ENCODE measurements at regions not wholly inside any gene's neighbourhood (a gene's known extent, or its start where the extent isn't known, plus 50 kb on each side); places are given as distances from the start of the nearest gene placed in this dataset.

DNA sequence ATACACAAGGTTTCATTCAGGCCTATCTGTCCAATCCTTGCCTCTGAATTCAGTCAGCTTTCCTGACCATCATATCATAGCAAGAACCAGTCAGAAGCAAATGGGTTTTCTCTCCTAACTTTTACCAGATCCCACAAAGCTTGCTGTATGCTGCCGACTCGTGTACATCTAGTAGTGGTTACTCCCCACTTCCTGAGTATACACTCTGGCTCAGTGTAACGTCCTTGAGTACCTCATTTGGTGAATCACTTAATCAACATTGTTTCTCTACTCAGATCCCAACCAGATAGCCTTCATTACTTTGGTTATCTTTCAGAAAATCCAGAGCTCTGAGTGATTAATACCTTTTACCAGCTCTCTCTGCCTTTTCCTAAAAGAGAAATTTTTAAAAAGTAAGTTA is 728.2 kb downstream of the GALC start:
- TF ChIP-seq SIN3A (IDR thresholded peaks at IDR 0.05; ENCODE audit: borderline replicate concordance, insufficient read depth, low read length), result no peak
- TF ChIP-seq TAF1 (IDR thresholded peaks at IDR 0.05; ENCODE audit: borderline replicate concordance, insufficient read depth, low read length), result no peak
- TF ChIP-seq, protein P1, sequence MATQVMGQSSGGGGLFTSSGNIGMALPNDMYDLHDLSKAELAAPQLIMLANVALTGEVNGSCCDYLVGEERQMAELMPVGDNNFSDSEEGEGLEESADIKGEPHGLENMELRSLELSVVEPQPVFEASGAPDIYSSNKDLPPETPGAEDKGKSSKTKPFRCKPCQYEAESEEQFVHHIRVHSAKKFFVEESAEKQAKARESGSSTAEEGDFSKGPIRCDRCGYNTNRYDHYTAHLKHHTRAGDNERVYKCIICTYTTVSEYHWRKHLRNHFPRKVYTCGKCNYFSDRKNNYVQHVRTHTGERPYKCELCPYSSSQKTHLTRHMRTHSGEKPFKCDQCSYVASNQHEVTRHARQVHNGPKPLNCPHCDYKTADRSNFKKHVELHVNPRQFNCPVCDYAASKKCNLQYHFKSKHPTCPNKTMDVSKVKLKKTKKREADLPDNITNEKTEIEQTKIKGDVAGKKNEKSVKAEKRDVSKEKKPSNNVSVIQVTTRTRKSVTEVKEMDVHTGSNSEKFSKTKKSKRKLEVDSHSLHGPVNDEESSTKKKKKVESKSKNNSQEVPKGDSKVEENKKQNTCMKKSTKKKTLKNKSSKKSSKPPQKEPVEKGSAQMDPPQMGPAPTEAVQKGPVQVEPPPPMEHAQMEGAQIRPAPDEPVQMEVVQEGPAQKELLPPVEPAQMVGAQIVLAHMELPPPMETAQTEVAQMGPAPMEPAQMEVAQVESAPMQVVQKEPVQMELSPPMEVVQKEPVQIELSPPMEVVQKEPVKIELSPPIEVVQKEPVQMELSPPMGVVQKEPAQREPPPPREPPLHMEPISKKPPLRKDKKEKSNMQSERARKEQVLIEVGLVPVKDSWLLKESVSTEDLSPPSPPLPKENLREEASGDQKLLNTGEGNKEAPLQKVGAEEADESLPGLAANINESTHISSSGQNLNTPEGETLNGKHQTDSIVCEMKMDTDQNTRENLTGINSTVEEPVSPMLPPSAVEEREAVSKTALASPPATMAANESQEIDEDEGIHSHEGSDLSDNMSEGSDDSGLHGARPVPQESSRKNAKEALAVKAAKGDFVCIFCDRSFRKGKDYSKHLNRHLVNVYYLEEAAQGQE (IDR thresholded peaks at IDR 0.05; ENCODE audit: insufficient read depth in 1 of 2, low read depth in 2 of 2, low read length in 2 of 2), result no peak
- no peak for TF ChIP-seq POLR2AphosphoS5 (IDR thresholded peaks at IDR 0.05; ENCODE audit: low read depth, low read length)
- TF ChIP-seq FOXP2 (optimal IDR thresholded peaks at IDR 0.05; ENCODE audit: borderline replicate concordance, extremely low read depth, extremely low read length, insufficient read depth), result no peak

DNA sequence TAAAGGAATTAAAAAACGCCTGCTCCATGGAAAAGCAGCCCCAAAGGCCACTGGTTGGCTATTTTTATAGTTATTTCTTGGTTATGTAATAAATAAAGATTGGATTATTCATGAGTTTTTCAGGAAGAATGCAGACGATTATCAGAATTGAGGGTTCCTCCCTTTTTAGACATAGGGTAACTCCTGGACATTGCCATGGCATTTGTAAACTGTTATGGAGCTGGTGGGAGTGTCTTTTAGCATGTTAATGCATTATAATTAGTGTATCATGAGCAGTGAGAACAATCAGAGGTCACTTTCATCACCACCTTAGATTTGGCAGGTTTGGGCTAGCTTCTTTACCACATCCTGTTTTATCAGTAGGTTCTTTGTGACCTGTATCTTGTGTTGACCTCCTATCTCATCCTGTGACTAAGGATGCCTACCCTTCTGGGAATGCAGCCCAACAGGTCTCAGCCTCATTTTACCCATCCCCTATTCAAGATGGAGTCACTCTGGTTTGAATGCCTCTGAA is 728.7 kb downstream of the GALC start:
- TF ChIP-seq TAF1 (IDR thresholded peaks at IDR 0.05; ENCODE audit: borderline replicate concordance, insufficient read depth, low read length) (no peak), SIN3A (IDR thresholded peaks at IDR 0.05; ENCODE audit: borderline replicate concordance, insufficient read depth, low read length) (no peak), POLR2AphosphoS5 (IDR thresholded peaks at IDR 0.05; ENCODE audit: low read depth, low read length) (no peak), FOXP2 (optimal IDR thresholded peaks at IDR 0.05; ENCODE audit: borderline replicate concordance, extremely low read depth, extremely low read length, insufficient read depth) (no peak)
- TF ChIP-seq, protein P1 (IDR thresholded peaks at IDR 0.05; ENCODE audit: insufficient read depth in 1 of 2, low read depth in 2 of 2, low read length in 2 of 2), result no peak

DNA sequence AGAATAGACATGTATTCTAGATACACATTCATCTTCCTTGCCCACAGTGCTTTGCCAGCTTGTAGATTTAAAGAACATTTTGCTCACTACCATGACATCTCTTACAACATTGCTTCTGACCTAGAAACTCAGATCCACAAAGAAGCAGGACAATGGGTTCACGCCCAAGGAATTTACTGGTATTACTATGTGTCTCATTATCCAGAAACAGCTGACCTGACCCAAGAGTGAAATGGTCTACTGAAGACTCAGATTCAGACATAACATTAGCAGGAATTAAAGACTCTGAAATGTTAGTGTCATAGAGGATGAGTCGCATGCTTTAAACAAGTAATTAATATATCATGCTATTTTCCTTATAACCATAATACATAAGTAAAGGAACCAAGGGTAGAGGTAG is 731.4 kb downstream of the GALC start:
- TF ChIP-seq, protein P1 (IDR thresholded peaks at IDR 0.05; ENCODE audit: insufficient read depth in 1 of 2, low read depth in 2 of 2, low read length in 2 of 2), result no peak
- TF ChIP-seq SIN3A (IDR thresholded peaks at IDR 0.05; ENCODE audit: borderline replicate concordance, insufficient read depth, low read length), result no peak
- no peak for TF ChIP-seq FOXP2 (optimal IDR thresholded peaks at IDR 0.05; ENCODE audit: borderline replicate concordance, extremely low read depth, extremely low read length, insufficient read depth)
- TF ChIP-seq TAF1 (IDR thresholded peaks at IDR 0.05; ENCODE audit: borderline replicate concordance, insufficient read depth, low read length), result no peak
- TF ChIP-seq POLR2AphosphoS5 (IDR thresholded peaks at IDR 0.05; ENCODE audit: low read depth, low read length), result no peak

DNA sequence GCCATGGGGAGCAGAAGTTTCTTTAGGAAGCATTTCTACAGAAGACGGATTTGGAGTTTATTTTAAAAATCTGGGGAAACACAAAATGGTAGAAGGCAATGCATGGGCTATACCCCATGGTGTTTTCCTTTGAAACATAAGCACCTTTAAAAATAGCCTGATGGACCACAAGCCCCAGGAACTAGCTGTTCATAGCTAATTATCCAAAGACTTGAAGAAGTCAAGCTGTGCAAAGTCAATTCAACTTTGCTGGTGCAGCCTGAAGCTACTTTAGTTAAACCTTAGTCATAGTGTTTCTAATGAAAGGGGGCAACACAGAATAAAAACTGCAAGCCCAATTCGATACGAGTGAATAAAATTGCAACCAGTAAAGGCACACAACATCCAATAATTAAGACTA is 732.5 kb downstream of the GALC start:
- TF ChIP-seq TAF1 (IDR thresholded peaks at IDR 0.05; ENCODE audit: borderline replicate concordance, insufficient read depth, low read length), result no peak
- TF ChIP-seq FOXP2 (optimal IDR thresholded peaks at IDR 0.05; ENCODE audit: borderline replicate concordance, extremely low read depth, extremely low read length, insufficient read depth), result no peak
- TF ChIP-seq POLR2AphosphoS5 (IDR thresholded peaks at IDR 0.05; ENCODE audit: low read depth, low read length), result no peak
- no peak for TF ChIP-seq SIN3A (IDR thresholded peaks at IDR 0.05; ENCODE audit: borderline replicate concordance, insufficient read depth, low read length)
- TF ChIP-seq, protein P1 (IDR thresholded peaks at IDR 0.05; ENCODE audit: insufficient read depth in 1 of 2, low read depth in 2 of 2, low read length in 2 of 2), result no peak

DNA sequence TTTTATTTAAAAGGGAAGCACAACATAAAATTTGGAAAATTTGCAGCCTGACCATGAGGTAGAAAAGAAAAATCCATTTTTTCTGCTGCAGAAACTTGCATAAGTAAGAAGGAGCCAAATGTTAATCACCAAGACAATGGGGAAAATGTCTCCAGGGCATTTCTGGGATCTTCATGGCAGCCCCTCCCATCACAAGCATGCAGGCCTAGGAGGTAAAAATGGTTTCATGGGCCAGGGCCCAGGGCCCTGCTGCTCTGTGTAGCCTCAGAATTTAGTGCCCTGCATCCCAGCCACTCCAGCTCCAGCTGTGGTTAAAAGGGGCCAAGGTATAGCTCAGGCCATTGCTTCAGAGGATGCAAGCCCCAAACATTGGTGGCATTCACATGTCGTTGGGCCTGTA is 735.6 kb downstream of the GALC start:
- TF ChIP-seq POLR2AphosphoS5 (IDR thresholded peaks at IDR 0.05; ENCODE audit: low read depth, low read length) (no peak), TAF1 (IDR thresholded peaks at IDR 0.05; ENCODE audit: borderline replicate concordance, insufficient read depth, low read length) (no peak), FOXP2 (optimal IDR thresholded peaks at IDR 0.05; ENCODE audit: borderline replicate concordance, extremely low read depth, extremely low read length, insufficient read depth) (no peak)

Data from PFSK-1 (cell line).